ENCODE measurements at regions not wholly inside any gene's neighbourhood (a gene's known extent, or its start where the extent isn't known, plus 50 kb on each side); places are given as distances from the start of the nearest gene placed in this dataset.

GRCh38 chr17:54780238-54780637 is 120.4 kb upstream of the TOM1L1 start:
- TF ChIP-seq CTCF (IDR thresholded peaks at IDR 0.05) (no peak), POLR2A (IDR thresholded peaks at IDR 0.05) (no peak), EP300 (IDR thresholded peaks at IDR 0.05) (no peak)
